ENCODE measurements at regions not wholly inside any gene's neighbourhood (a gene's known extent, or its start where the extent isn't known, plus 50 kb on each side); places are given as distances from the start of the nearest gene placed in this dataset.

- TF ChIP-seq JUNB (IDR thresholded peaks at IDR 0.05) (no peak), CTCF (IDR thresholded peaks at IDR 0.05) (no peak), RCOR1 (IDR thresholded peaks at IDR 0.05; ENCODE audit: low read depth, low read length) (no peak), NPAS2 (CRISPR knock-in tag; IDR thresholded peaks at IDR 0.05; ENCODE audit: borderline replicate concordance) (no peak), POLR2AphosphoS2 (conservative IDR thresholded peaks at IDR 0.05; ENCODE audit: low read length) (no peak), EHMT2 (IDR thresholded peaks at IDR 0.05; ENCODE audit: low read depth) (no peak), POLR2A (IDR thresholded peaks at IDR 0.05; ENCODE audit: low read length) (no peak), MAZ (IDR thresholded peaks at IDR 0.05; ENCODE audit: borderline replicate concordance, low read depth, low read length) (no peak), REST (IDR thresholded peaks at IDR 0.05) (no peak), JUN (IDR thresholded peaks at IDR 0.05) (no peak)
These were observed 187.5 kb downstream of the XPNPEP1 start for GRCh38 chr10:109735776-109736175.
